ENCODE measurements at regions not wholly inside any gene's neighbourhood (a gene's known extent, or its start where the extent isn't known, plus 50 kb on each side); places are given as distances from the start of the nearest gene placed in this dataset.
"Not testable (repeated sequence)": the region's sequence is repeated elsewhere in the genome, so short reads cannot be mapped to it uniquely, and the experiment has no call there.

- no peak for DNase-seq
These were observed 713.1 kb downstream of the SI start for GRCh38 chr3:164365242-164365641.

- no peak for DNase-seq
These were observed 714.2 kb downstream of the SI start for GRCh38 chr3:164364111-164364510.

GRCh38 chr3:164360738-164361406, 717.4 kb downstream of the SI start:
- DNase-seq: no peak

- no peak for DNase-seq
These were observed 718.2 kb downstream of the SI start for GRCh38 chr3:164360078-164360578.

GRCh38 chr3:164352991-164353390, 725.3 kb downstream of the SI start:
- DNase-seq: no peak

- no peak for DNase-seq
These were observed 727.2 kb downstream of the SI start for GRCh38 chr3:164351131-164351530.

- DNase-seq: not testable (repeated sequence)
These were observed 736.1 kb downstream of the SI start for GRCh38 chr3:164342206-164342605.

- DNase-seq: no peak
These were observed 737.2 kb downstream of the SI start for GRCh38 chr3:164341086-164341485.

- DNase-seq: no peak
These were observed 738.0 kb downstream of the SI start for GRCh38 chr3:164340273-164340672.

- no peak for DNase-seq
These were observed 745.2 kb downstream of the SI start for GRCh38 chr3:164332831-164333802.

GRCh38 chr3:164326714-164327113, 751.6 kb downstream of the SI start:
- no peak for DNase-seq

- no peak for DNase-seq
These were observed 757.3 kb downstream of the SI start for GRCh38 chr3:164320962-164321361.

GRCh38 chr3:164306042-164306441, 772.3 kb downstream of the SI start:
- no peak for DNase-seq

- no peak for DNase-seq
These were observed 774.4 kb downstream of the SI start for GRCh38 chr3:164303894-164304293.

GRCh38 chr3:164302622-164303021, 775.7 kb downstream of the SI start:
- no peak for DNase-seq

- DNase-seq: not testable (repeated sequence)
These were observed 786.8 kb downstream of the SI start for GRCh38 chr3:164291486-164291885.

- DNase-seq: no peak
These were observed 799.7 kb downstream of the SI start for GRCh38 chr3:164278550-164278949.

GRCh38 chr3:164267053-164267452, 811.2 kb downstream of the SI start:
- no peak for DNase-seq

- DNase-seq: no peak
These were observed 827.4 kb downstream of the SI start for GRCh38 chr3:164250923-164251322.

GRCh38 chr3:164236851-164237250, 841.4 kb downstream of the SI start:
- no peak for DNase-seq

GRCh38 chr3:164235289-164236028, 842.8 kb downstream of the SI start:
- DNase-seq: no peak

- DNase-seq: no peak
These were observed 844.3 kb downstream of the SI start for GRCh38 chr3:164233951-164234350.

- no peak for DNase-seq
These were observed 846.6 kb downstream of the SI start for GRCh38 chr3:164231718-164232117.

Data from NCI-H2081 (cell line).